Sigmoid colon (tissue), 4 donors: ENCODE measurements at regions not wholly inside any gene's neighbourhood (a gene's known extent, or its start where the extent isn't known, plus 50 kb on each side); places are given as distances from the start of the nearest gene placed in this dataset.

ENCODE experiments used
- CTCF ChIP-seq, 4 experiments: fragments of 450-650 bp in 3 of 4; fragments of 200-600 bp in 1 of 4; IDR thresholded peaks; one replicate each; pipeline ENCODE4 v1.5.1; 2016 to 2019; ENCODE audit warnings: antibody characterized with exemption in 4 of 4, mild to moderate bottlenecking in 3 of 4, moderate library complexity in 2 of 4
- POLR2A ChIP-seq, 2 donors: fragments of 450-650 bp; IDR thresholded peaks; one replicate each; pipeline ENCODE4 v1.6.1; 2016; ENCODE audit warnings: antibody characterized with exemption in 2 of 2, mild to moderate bottlenecking in 2 of 2, moderate library complexity in 2 of 2
- POLR2AphosphoS5 ChIP-seq, 4 donors: sonication (generic); formaldehyde crosslinking; IDR thresholded peaks; one replicate each; pipeline ENCODE4 v1.6.1; 2017; ENCODE audit warnings: antibody characterized with exemption in 4 of 4

- TF ChIP-seq POLR2A (IDR thresholded peaks at IDR 0.05) (no peak), CTCF (IDR thresholded peaks at IDR 0.05) (no peak), POLR2AphosphoS5 (IDR thresholded peaks at IDR 0.05) (no peak)
Measured at GRCh38 chr7:33814400-33814799, 90.9 kb upstream of the BMPER start.
